ENCODE measurements at regions not wholly inside any gene's neighbourhood (a gene's known extent, or its start where the extent isn't known, plus 50 kb on each side); places are given as distances from the start of the nearest gene placed in this dataset.
"Not testable (repeated sequence)": the region's sequence is repeated elsewhere in the genome, so short reads cannot be mapped to it uniquely, and the experiment has no call there.

GRCh38 chr14:106661561-106661960 lies 1135.2 kb downstream of the TMEM121 start:
- TF ChIP-seq EZH2phosphoT487 (IDR thresholded peaks at IDR 0.05; ENCODE audit: borderline replicate concordance, low read length); CTCF (conservative IDR thresholded peaks at IDR 0.05; ENCODE audit: low read depth, low read length); EZH2 (IDR thresholded peaks at IDR 0.05; ENCODE audit: low read length, unreplicated experiment): not testable (repeated sequence)
